ENCODE measurements at regions not wholly inside any gene's neighbourhood (a gene's known extent, or its start where the extent isn't known, plus 50 kb on each side); places are given as distances from the start of the nearest gene placed in this dataset.

DNA sequence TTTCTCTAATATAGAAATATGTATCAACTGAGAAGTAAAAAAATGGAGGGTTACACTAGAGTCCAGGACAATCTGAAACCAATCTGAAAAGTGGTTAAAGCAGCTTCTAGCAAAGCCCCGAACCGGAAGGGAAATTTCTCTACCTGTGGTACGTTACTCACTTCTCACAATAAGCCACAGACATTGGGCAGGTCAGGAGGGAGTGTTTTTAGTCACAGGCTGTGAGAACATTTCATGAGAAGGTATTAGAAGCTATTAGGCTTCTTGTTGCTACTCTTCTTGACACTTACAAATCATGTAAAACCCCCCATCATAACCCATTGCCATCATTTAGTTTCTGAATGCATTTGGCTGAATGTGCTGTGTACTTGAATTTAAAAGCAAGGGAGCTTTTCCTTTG lies 120.9 kb downstream of the NUFIP1 start (continued):
- no peak for TF ChIP-seq EGR1 (IDR thresholded peaks at IDR 0.05; ENCODE audit: borderline replicate concordance, low read depth, low read length)
- no peak for TF ChIP-seq TCF12 (IDR thresholded peaks at IDR 0.05; ENCODE audit: low read depth, low read length)
- TF ChIP-seq CHD1 (IDR thresholded peaks at IDR 0.05; ENCODE audit: low read depth, low read length) = no peak
- TF ChIP-seq TAF7 (optimal IDR thresholded peaks at IDR 0.05; ENCODE audit: borderline replicate concordance, low read depth, low read length) = no peak
- no peak for TF ChIP-seq HDAC2 (IDR thresholded peaks at IDR 0.05; ENCODE audit: borderline replicate concordance in 1 of 2, low read depth in 2 of 2, low read length in 2 of 2)
